Transverse colon (tissue), 4 donors: ENCODE measurements at regions not wholly inside any gene's neighbourhood (a gene's known extent, or its start where the extent isn't known, plus 50 kb on each side); places are given as distances from the start of the nearest gene placed in this dataset.

Experiments
- DNase-seq: peaks from one replicate; pipeline ENCODE4 v3.0.0-alpha.2; 2019
- H3K27ac ChIP-seq, 4 donors: fragments of 200-600 bp; sonication (generic); 2 replicates each; pipeline ENCODE4 v1.5.1; 2016 to 2018; ENCODE audit warnings: inconsistent platforms in 4 of 4
- H3K27me3 ChIP-seq: fragments of 200-600 bp; sonication (generic); 2 replicates; pipeline ENCODE4 v1.5.1; 2017; ENCODE audit warnings: inconsistent platforms
- H3K36me3 ChIP-seq, 4 donors: fragments of 200-600 bp; sonication (generic); 2 replicates each; pipeline ENCODE4 v1.5.1; 2017 to 2019; ENCODE audit warnings: inconsistent platforms in 4 of 4
- H3K4me1 ChIP-seq, 4 donors: fragments of 200-600 bp; sonication (generic); 2 replicates each; pipeline ENCODE4 v1.5.1; 2017 to 2020; ENCODE audit warnings: inconsistent platforms in 4 of 4
- H3K4me3 ChIP-seq, 4 donors: fragments of 200-600 bp; sonication (generic); 1 replicate in 1 of 4; 2 replicates in 3 of 4; pipeline versions ENCODE4 v1.5.1 to v1.6.1; 2017 to 2019; ENCODE audit warnings: inconsistent platforms in 4 of 4
- H3K9me3 ChIP-seq, 2 donors: fragments of 200-600 bp; sonication (generic); 2 replicates each; pipeline ENCODE4 v1.5.1; 2017 to 2019; ENCODE audit warnings: inconsistent platforms in 2 of 2
- CTCF ChIP-seq, 5 experiments: fragments of 200-600 bp in 3 of 5; fragments of 450-650 bp in 2 of 5; sonication (generic) in 3 of 5; IDR thresholded peaks; 1 replicate in 2 of 5; 2 replicates in 3 of 5; pipeline ENCODE4 v1.5.1; 2016 to 2017; ENCODE audit warnings: antibody characterized with exemption in 5 of 5, inconsistent platforms in 3 of 5, mild to moderate bottlenecking in 2 of 5, moderate library complexity in 1 of 5
- EP300 ChIP-seq: sonication (generic); formaldehyde crosslinking; IDR thresholded peaks from one replicate; pipeline ENCODE4 v1.6.1; 2017; ENCODE audit warnings: antibody characterized with exemption, low read depth
- POLR2A ChIP-seq: fragments of 450-650 bp; IDR thresholded peaks from one replicate; pipeline ENCODE4 v1.6.1; 2016; ENCODE audit warnings: antibody characterized with exemption, mild to moderate bottlenecking, moderate library complexity
- POLR2AphosphoS5 ChIP-seq, 3 donors: sonication (generic); formaldehyde crosslinking; IDR thresholded peaks; one replicate each; pipeline ENCODE4 v1.6.1; 2016; ENCODE audit warnings: antibody characterized with exemption in 3 of 3
- WGBS, 2 donors: methylation state at CpG; one replicate each; pipeline ENCODE4 v1.1.5; 2018; ENCODE audit warnings: low coverage in 1 of 2; 5-methylcytosine and 5-hydroxymethylcytosine counted together
- in situ Hi-C, 4 donors: fragments of 200-750 bp; cut with MboI; loops; one replicate each; pipeline versions ENCODE4 v1.15.0 to v1.15.1; 2017; ENCODE audit warnings: low sequenced_read_pairs in 3 of 4, low pct_ligation_motif_present in 1 of 4, low pct_unique_long_range_greater_than_20kb in 1 of 4
- intact Hi-C: fragments of 100-400 bp; cut with DNase I; formaldehyde crosslinking; loops from one replicate; pipeline ENCODE4 v1.15.1; 2023; ENCODE audit warnings: low total_unique reads

GRCh38 chr18:11495441-11495840, 114.0 kb upstream of the SLC35G4 start:
- 71 to 76% methylated on average over 5 to 6 of the region's 6 CpGs for WGBS, 2 donors
- in situ Hi-C loops = no loop called here
- intact Hi-C loops = no loop called here
- no peaks in the 10 kb centered on the region for H3K27me3 ChIP-seq
- DNase-seq = no peak
- no peaks in the 10 kb centered on the region for H3K4me1 ChIP-seq
- H3K27ac ChIP-seq = no peak overlapping the region
- H3K9me3 ChIP-seq = no peaks in the 10 kb centered on the region
- no peaks in the 10 kb centered on the region for H3K36me3 ChIP-seq
- no peak overlapping the region for H3K4me3 ChIP-seq
- TF ChIP-seq POLR2AphosphoS5 (IDR thresholded peaks at IDR 0.05) (no peak), EP300 (no peak), POLR2A (no peak), CTCF (IDR thresholded peaks at IDR 0.05) (no peak)

GRCh38 chr18:11494107-11494506, 115.3 kb upstream of the SLC35G4 start:
- H3K4me1 ChIP-seq = no peaks in the 10 kb centered on the region
- DNase-seq = no peak
- no peaks in the 10 kb centered on the region for H3K9me3 ChIP-seq
- no peaks in the 10 kb centered on the region for H3K27me3 ChIP-seq
- no peak overlapping the region for H3K27ac ChIP-seq
- intact Hi-C loops (no loop called here), in situ Hi-C loops (no loop called here)
- H3K36me3 ChIP-seq = no peaks in the 10 kb centered on the region
- no peak for TF ChIP-seq EP300
- TF ChIP-seq POLR2A = no peak
- no peak for TF ChIP-seq CTCF (IDR thresholded peaks at IDR 0.05)
- no peak for TF ChIP-seq POLR2AphosphoS5 (IDR thresholded peaks at IDR 0.05)
- H3K4me3 ChIP-seq = no peak overlapping the region

GRCh38 chr18:11489266-11489899, 120.0 kb upstream of the SLC35G4 start:
- no peak for DNase-seq
- intact Hi-C loops = no loop called here
- Histone ChIP-seq H3K27me3 (no peaks in the 10 kb centered on the region), H3K27ac (no peak overlapping the region), H3K9me3 (no peaks in the 10 kb centered on the region), H3K4me1 (no peaks in the 10 kb centered on the region), H3K36me3 (no peaks in the 10 kb centered on the region), H3K4me3 (no peak overlapping the region)
- 73 to 82% methylated on average over 4 of the region's 4 CpGs for WGBS, 2 donors
- in situ Hi-C loops = no loop called here
- no peak for TF ChIP-seq POLR2AphosphoS5 (IDR thresholded peaks at IDR 0.05)
- no peak for TF ChIP-seq EP300
- TF ChIP-seq CTCF (IDR thresholded peaks at IDR 0.05) = no peak
- TF ChIP-seq POLR2A = no peak

GRCh38 chr18:11488175-11488574, 121.2 kb upstream of the SLC35G4 start:
- Histone ChIP-seq H3K9me3 (no peaks in the 10 kb centered on the region), H3K36me3 (no peaks in the 10 kb centered on the region), H3K27me3 (no peaks in the 10 kb centered on the region), H3K27ac (no peak overlapping the region), H3K4me3 (no peak overlapping the region), H3K4me1 (no peaks in the 10 kb centered on the region)
- TF ChIP-seq POLR2AphosphoS5 (IDR thresholded peaks at IDR 0.05) = no peak
- in situ Hi-C loops (no loop called here), intact Hi-C loops (no loop called here)
- no peak for DNase-seq
- 64 to 65% methylated on average over 2 to 3 of the region's 3 CpGs for WGBS, 2 donors

- intact Hi-C loops = no loop called here
- TF ChIP-seq CTCF (IDR thresholded peaks at IDR 0.05) = no peak
- H3K9me3 ChIP-seq = no peaks in the 10 kb centered on the region
- H3K27ac ChIP-seq = no peak overlapping the region
- H3K4me1 ChIP-seq = no peaks in the 10 kb centered on the region
- H3K27me3 ChIP-seq = no peaks in the 10 kb centered on the region
- H3K4me3 ChIP-seq = no peak overlapping the region
- no peak for DNase-seq
- in situ Hi-C loops = no loop called here
- H3K36me3 ChIP-seq = no peaks in the 10 kb centered on the region
- 88% methylated on average over 1 of the region's 1 CpG; no CpG with 5 or more reads in 1 of the 2 donors for WGBS, 2 donors
These were observed 122.0 kb upstream of the SLC35G4 start for GRCh38 chr18:11487390-11487789.
